A673 (cell line): ENCODE measurements at regions not wholly inside any gene's neighbourhood (a gene's known extent, or its start where the extent isn't known, plus 50 kb on each side); places are given as distances from the start of the nearest gene placed in this dataset.
"Not testable (repeated sequence)": the region's sequence is repeated elsewhere in the genome, so short reads cannot be mapped to it uniquely, and the experiment has no call there.

Source experiments
- BruUV-seq: library from RNA; stranded (reverse); fragments of 400-500 nt; replicated peaks from 2 replicates; lab custom pipeline; 2021; lab: Mats Ljungman, UMichigan
- CTCF ChIA-PET: fragments of 300-600 bp; sonication (Branson Sonifier 250); formaldehyde crosslinking; loops from one replicate; lab custom pipeline; 2022; ENCODE audit warnings: antibody characterized with exemption; lab: Charles Lee
- POLR2A ChIA-PET: fragments of 300-600 bp; sonication (Branson Sonifier 250); formaldehyde crosslinking; loops from one replicate; lab custom pipeline; 2022; ENCODE audit warnings: antibody characterized with exemption; ENCODE audit not compliant: low non-redundant PET; lab: Charles Lee
- DNase-seq: peaks from one replicate; pipeline ENCODE4 v3.0.0-alpha.2; 2015; ENCODE audit warnings: low spot score
- H3K27ac ChIP-seq: fragments of 200-600 bp; sonication (generic); 2 replicates; pipeline ENCODE4 v1.5.1; 2016; ENCODE audit warnings: mixed run types, low read depth, mild to moderate bottlenecking, mixed read lengths, antibody characterized with exemption, low read length; ENCODE audit not compliant: poor library complexity, severe bottlenecking
- H3K27me3 ChIP-seq: fragments of 200-600 bp; sonication (generic); replicated peaks from 2 replicates; pipeline ENCODE4 v1.6.1; 2017; ENCODE audit warnings: mixed run types, low read depth, mild to moderate bottlenecking, mixed read lengths, antibody characterized with exemption, low read length; ENCODE audit not compliant: insufficient read depth, poor library complexity
- H3K36me3 ChIP-seq: fragments of 200-600 bp; sonication (generic); 2 replicates; pipeline ENCODE4 v1.6.1; 2016; ENCODE audit warnings: mixed run types, mild to moderate bottlenecking, mixed read lengths, antibody characterized with exemption, low read length; ENCODE audit not compliant: insufficient read depth, poor library complexity, severe bottlenecking
- H3K4me1 ChIP-seq: fragments of 200-600 bp; sonication (generic); 2 replicates; pipeline ENCODE4 v1.6.1; 2017; ENCODE audit warnings: mixed run types, mild to moderate bottlenecking, mixed read lengths, antibody characterized with exemption, low read length; ENCODE audit not compliant: insufficient read depth, poor library complexity, severe bottlenecking
- H3K4me3 ChIP-seq: fragments of 200-600 bp; sonication (generic); 2 replicates; pipeline ENCODE4 v1.5.1; 2016; ENCODE audit warnings: low read depth, mixed run types, mild to moderate bottlenecking, mixed read lengths, low read length; ENCODE audit not compliant: poor library complexity, severe bottlenecking
- H3K9me3 ChIP-seq: fragments of 200-600 bp; sonication (generic); 2 replicates; pipeline ENCODE4 v1.6.1; 2016; ENCODE audit warnings: mixed run types, low read depth, mild to moderate bottlenecking, mixed read lengths, antibody characterized with exemption, low read length; ENCODE audit not compliant: poor library complexity, severe bottlenecking
- EZH2 ChIP-seq: fragments of 200-600 bp; sonication (generic); IDR thresholded peaks from 2 replicates; pipeline ENCODE4 v1.6.1; 2017; ENCODE audit warnings: borderline replicate concordance, low read depth, mild to moderate bottlenecking, mixed read lengths, antibody characterized with exemption, low read length; ENCODE audit not compliant: poor library complexity, severe bottlenecking
- intact Hi-C: fragments of 100-400 bp; cut with micrococcal nuclease; formaldehyde crosslinking; loops from one replicate; pipeline ENCODE4 v1.10.0; 2022; ENCODE audit not compliant: unreplicated experiment
- TF ChIP-seq, protein P1 (sequence below): fragments of 300-800, 200-600 bp; sonication (generic); conservative IDR thresholded peaks from 2 replicates; pipeline ENCODE4 v1.5.1; 2017; ENCODE audit warnings: low read depth, mild to moderate bottlenecking, antibody characterized with exemption, low read length, moderate library complexity, mixed read lengths

DNA sequence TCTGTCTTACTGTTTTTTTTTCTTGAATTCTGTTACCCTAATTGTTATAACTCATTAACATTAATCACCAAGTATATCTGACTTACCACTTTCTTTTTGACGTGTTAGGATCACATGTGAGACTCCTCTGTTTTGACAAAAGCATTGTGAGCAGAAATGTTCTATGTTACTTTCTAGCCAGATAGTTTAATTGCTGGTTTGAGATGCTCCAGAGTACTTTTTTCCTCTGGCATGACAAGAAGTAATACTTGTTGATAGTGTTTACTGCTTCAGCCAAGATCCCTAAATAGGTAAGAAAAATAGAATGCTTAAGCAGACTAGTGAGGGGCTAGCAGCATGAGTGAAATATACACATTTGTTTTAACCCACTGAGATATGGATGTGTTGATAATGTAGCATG is 303.9 kb upstream of the PABPC4L start:
- ChIA-PET CTCF (no interaction called here), POLR2A (no interaction called here)
- no peaks in the 10 kb centered on the region for H3K36me3 ChIP-seq
- H3K9me3 ChIP-seq = peaks cover 3% of the 10 kb centered on the region
- DNase-seq = no peak
- no peaks in the 10 kb centered on the region for H3K27me3 ChIP-seq
- H3K4me3 ChIP-seq = no peak overlapping the region
- no peak overlapping the region for H3K27ac ChIP-seq
- BruUV-seq = no TSS peak
- H3K4me1 ChIP-seq = no peaks in the 10 kb centered on the region
- intact Hi-C loops = no loop called here
- TF ChIP-seq, protein P1, sequence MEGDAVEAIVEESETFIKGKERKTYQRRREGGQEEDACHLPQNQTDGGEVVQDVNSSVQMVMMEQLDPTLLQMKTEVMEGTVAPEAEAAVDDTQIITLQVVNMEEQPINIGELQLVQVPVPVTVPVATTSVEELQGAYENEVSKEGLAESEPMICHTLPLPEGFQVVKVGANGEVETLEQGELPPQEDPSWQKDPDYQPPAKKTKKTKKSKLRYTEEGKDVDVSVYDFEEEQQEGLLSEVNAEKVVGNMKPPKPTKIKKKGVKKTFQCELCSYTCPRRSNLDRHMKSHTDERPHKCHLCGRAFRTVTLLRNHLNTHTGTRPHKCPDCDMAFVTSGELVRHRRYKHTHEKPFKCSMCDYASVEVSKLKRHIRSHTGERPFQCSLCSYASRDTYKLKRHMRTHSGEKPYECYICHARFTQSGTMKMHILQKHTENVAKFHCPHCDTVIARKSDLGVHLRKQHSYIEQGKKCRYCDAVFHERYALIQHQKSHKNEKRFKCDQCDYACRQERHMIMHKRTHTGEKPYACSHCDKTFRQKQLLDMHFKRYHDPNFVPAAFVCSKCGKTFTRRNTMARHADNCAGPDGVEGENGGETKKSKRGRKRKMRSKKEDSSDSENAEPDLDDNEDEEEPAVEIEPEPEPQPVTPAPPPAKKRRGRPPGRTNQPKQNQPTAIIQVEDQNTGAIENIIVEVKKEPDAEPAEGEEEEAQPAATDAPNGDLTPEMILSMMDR = no peak
- no peak for TF ChIP-seq EZH2

DNA sequence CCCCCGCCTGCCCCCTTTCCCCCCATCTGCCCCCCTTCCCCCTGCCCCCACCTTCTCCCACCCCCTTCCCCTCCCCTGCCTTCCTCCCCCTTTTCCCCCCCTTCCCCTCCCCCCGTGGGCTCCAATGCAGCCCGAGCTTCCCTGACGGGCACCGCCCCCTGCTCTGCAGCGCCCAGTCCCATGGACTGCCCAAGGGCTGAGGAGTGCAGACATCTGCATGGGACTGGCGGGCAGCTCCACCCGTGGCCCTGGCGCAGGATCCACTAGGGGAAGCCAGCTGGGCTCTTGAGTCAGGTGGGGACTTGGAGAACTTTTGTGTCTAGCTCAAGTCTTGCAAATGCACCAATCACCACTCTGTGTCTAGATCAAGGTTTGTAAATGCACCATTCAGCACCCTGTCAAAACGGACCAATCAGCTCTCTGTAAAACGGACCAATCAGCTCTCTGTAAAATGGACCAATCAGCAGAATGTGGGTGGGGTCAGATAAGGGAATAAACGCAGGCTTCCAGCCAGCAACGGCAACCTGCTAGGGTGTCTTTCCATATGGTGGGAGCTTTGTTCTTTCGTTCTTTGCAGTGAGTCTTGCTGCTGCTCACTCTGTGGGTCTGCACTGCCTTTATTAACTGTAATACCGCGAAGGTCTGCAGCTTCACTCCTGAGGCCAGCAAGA is 300.5 kb upstream of the PABPC4L start:
- TF ChIP-seq, protein P1 = no peak
- no peak for TF ChIP-seq EZH2
- Histone ChIP-seq H3K27me3 (no peaks in the 10 kb centered on the region), H3K4me3 (no peak overlapping the region), H3K36me3 (no peaks in the 10 kb centered on the region), H3K9me3 (peaks cover 3% of the 10 kb centered on the region), H3K4me1 (no peaks in the 10 kb centered on the region), H3K27ac (no peak overlapping the region)
- ChIA-PET CTCF (no interaction called here), POLR2A (no interaction called here)
- intact Hi-C loops = no loop called here
- no peak for DNase-seq
- BruUV-seq = no TSS peak

DNA sequence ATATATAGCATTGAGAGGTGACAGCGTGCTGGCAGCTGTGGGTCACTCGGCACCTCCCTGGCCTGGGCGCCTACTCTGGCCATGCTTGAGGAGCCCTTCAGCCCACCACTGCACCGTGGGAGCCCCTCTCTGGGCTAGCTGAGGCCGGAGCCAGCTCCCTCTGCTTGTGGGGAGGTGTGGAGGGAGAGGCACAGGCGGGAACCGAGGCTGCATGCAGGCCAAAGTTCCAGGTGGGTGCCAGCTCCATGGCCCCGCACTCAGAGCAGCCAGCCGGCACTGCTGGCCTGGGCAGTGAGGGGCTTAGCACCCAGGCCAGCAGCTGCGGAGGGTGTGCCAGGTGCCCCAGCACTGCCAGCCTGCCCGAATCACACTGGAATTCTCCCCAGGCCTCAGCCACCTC is 299.9 kb upstream of the PABPC4L start:
- H3K27ac ChIP-seq, BruUV-seq, H3K4me3 ChIP-seq, DNase-seq, H3K27me3 ChIP-seq, H3K4me1 ChIP-seq, H3K36me3 ChIP-seq, CTCF ChIA-PET, intact Hi-C loops, H3K9me3 ChIP-seq, POLR2A ChIA-PET: not testable (repeated sequence)

DNA sequence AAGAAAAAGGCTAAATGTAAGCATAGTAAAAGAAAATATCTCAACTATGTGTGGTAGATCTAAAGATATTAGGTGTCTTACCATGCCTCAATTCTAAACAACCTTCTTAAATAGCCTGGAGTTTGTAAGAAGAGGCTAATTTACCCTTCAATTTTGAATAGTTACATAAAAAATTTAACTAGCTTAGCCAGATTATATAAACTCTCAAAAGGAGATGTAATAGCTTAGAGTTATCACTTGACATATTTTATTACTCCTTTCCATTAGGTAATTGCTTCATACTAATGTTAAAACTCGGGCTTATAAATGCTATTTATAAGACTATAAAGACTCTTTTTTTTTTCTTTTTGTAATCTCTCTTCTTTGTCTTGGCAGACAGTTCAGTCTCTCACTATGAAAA is 297.5 kb upstream of the PABPC4L start:
- TF ChIP-seq EZH2 = no peak
- TF ChIP-seq, protein P1 = no peak
- peaks cover 3% of the 10 kb centered on the region for H3K9me3 ChIP-seq
- H3K4me1 ChIP-seq = no peaks in the 10 kb centered on the region
- BruUV-seq = no TSS peak
- intact Hi-C loops = no loop called here
- CTCF ChIA-PET = no interaction called here
- no peak overlapping the region for H3K27ac ChIP-seq
- no peaks in the 10 kb centered on the region for H3K27me3 ChIP-seq
- H3K4me3 ChIP-seq = no peak overlapping the region
- DNase-seq = no peak
- no peaks in the 10 kb centered on the region for H3K36me3 ChIP-seq
- POLR2A ChIA-PET = no interaction called here
